DOHH2 (cell line): ENCODE measurements at regions not wholly inside any gene's neighbourhood (a gene's known extent, or its start where the extent isn't known, plus 50 kb on each side); places are given as distances from the start of the nearest gene placed in this dataset.
"Not testable (repeated sequence)": the region's sequence is repeated elsewhere in the genome, so short reads cannot be mapped to it uniquely, and the experiment has no call there.

Experiments used
- H3F3A ChIP-seq: fragments of 200-600 bp; sonication (generic), shearing (Covaris generic); 2 replicates; pipeline ENCODE4 v1.6.0; 2016; ENCODE audit warnings: antibody characterized with exemption, mild to moderate bottlenecking; ENCODE audit not compliant: control insufficient read depth, insufficient read depth
- H3K27ac ChIP-seq: fragments of 200-600 bp; sonication (generic); 2 replicates; pipeline ENCODE4 v1.5.1; 2014; ENCODE audit warnings: low read depth, mild to moderate bottlenecking, low read length, moderate library complexity
- H3K27me3 ChIP-seq: fragments of 200-600 bp; sonication (generic); 2 replicates; pipeline ENCODE4 v1.6.1; 2014; ENCODE audit warnings: mild to moderate bottlenecking, low read length, mixed read lengths; ENCODE audit not compliant: control insufficient read depth
- H3K36me3 ChIP-seq: fragments of 200-600 bp; sonication (generic); 2 replicates; pipeline ENCODE4 v1.6.1; 2014; ENCODE audit warnings: mild to moderate bottlenecking, low read length, moderate library complexity, mixed read lengths; ENCODE audit not compliant: control insufficient read depth
- H3K4me1 ChIP-seq: fragments of 200-600 bp; sonication (generic); 2 replicates; pipeline ENCODE4 v1.6.1; 2014; ENCODE audit warnings: mild to moderate bottlenecking, low read length, mixed read lengths; ENCODE audit not compliant: control insufficient read depth
- H3K4me2 ChIP-seq: fragments of 200-600 bp; sonication (generic); 2 replicates; pipeline ENCODE4 v1.6.0; 2014; ENCODE audit warnings: mild to moderate bottlenecking, low read length, moderate library complexity
- H3K4me3 ChIP-seq: fragments of 200-600 bp; sonication (generic); 2 replicates; pipeline ENCODE4 v1.5.1; 2014; ENCODE audit warnings: mild to moderate bottlenecking, low read length, mixed read lengths
- H3K79me2 ChIP-seq: fragments of 200-600 bp; sonication (generic); 2 replicates; pipeline ENCODE4 v1.6.1; 2014; ENCODE audit warnings: mild to moderate bottlenecking, low read length, mixed read lengths; ENCODE audit not compliant: control insufficient read depth
- H3K9me2 ChIP-seq: fragments of 200-600 bp; sonication (generic); replicated peaks from 2 replicates; pipeline ENCODE4 v1.6.1; 2014; ENCODE audit warnings: mild to moderate bottlenecking, low read length, mixed read lengths; ENCODE audit not compliant: control insufficient read depth
- H3K9me3 ChIP-seq: fragments of 200-600 bp; sonication (generic); 2 replicates; pipeline ENCODE4 v1.6.1; 2014; ENCODE audit warnings: antibody characterized with exemption, low read length, mixed read lengths; ENCODE audit not compliant: control insufficient read depth, insufficient read depth
- H4K20me1 ChIP-seq: fragments of 200-600 bp; sonication (generic); 2 replicates; pipeline ENCODE4 v1.6.0; 2014; ENCODE audit warnings: low read depth, mild to moderate bottlenecking, antibody characterized with exemption, low read length, moderate library complexity; ENCODE audit not compliant: control insufficient read depth, insufficient read depth
- EZH2phosphoT487 ChIP-seq: fragments of 200-600 bp; sonication (generic); IDR thresholded peaks from 2 replicates; pipeline ENCODE4 v1.6.1; 2017; ENCODE audit warnings: borderline replicate concordance, mild to moderate bottlenecking, antibody characterized with exemption, low read length, moderate library complexity, mixed read lengths
- TF ChIP-seq, protein P1 (sequence below): fragments of 200-600 bp; sonication (generic); IDR thresholded peaks from one replicate; pipeline ENCODE4 v1.5.1; 2014; ENCODE audit warnings: antibody characterized with exemption, mild to moderate bottlenecking, low read depth, low read length; ENCODE audit not compliant: poor library complexity, severe bottlenecking

DNA sequence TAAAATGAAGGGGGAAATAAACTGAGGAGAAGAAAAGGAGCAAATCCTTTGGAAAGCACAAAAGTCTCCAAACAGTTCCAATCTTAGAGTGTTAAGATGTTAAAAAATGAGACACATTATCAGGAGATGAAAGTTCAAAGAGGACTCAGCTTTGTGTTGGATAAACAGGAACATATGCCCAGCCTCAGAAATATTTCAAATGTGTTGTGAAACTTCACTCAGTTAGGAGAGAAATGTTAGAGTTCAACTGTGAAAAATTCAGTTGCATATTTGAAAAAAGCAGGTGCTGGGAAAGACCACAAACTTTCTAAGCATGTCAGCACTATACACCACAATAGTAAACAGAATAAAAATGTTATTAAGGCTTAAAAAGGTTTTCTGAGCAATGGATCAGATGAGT is 136.8 kb upstream of the PRKD1 start:
- Histone ChIP-seq H3K27ac (no peak overlapping the region), H3K4me2 (no peak overlapping the region), H3K9me3 (no peaks in the 10 kb centered on the region)

DNA sequence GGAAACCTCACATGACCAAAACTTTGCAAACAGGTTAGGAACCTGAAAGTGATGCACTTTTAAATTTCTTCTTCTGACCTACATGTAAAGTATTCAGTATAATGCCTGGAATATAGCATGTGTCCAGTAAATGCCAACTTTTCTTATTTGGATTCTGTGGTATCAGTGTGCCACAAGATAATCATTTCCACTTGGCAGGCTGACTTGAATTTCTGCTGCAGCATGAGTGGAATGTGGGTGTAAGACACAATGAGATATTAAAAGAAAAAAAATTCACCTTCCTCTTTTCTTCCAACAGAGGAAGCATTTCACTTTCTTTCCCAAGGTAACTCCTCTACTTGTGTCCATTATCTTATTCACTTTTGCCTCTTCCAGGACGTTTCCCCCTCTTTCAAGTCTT is 141.9 kb upstream of the PRKD1 start:
- no peak for TF ChIP-seq EZH2phosphoT487
- TF ChIP-seq, protein P1, sequence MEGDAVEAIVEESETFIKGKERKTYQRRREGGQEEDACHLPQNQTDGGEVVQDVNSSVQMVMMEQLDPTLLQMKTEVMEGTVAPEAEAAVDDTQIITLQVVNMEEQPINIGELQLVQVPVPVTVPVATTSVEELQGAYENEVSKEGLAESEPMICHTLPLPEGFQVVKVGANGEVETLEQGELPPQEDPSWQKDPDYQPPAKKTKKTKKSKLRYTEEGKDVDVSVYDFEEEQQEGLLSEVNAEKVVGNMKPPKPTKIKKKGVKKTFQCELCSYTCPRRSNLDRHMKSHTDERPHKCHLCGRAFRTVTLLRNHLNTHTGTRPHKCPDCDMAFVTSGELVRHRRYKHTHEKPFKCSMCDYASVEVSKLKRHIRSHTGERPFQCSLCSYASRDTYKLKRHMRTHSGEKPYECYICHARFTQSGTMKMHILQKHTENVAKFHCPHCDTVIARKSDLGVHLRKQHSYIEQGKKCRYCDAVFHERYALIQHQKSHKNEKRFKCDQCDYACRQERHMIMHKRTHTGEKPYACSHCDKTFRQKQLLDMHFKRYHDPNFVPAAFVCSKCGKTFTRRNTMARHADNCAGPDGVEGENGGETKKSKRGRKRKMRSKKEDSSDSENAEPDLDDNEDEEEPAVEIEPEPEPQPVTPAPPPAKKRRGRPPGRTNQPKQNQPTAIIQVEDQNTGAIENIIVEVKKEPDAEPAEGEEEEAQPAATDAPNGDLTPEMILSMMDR, result no peak
- no peak overlapping the region for H3K4me2 ChIP-seq
- no peaks in the 10 kb centered on the region for H3K79me2 ChIP-seq
- H3K4me1 ChIP-seq, result no peaks in the 10 kb centered on the region
- no peaks in the 10 kb centered on the region for H3K9me2 ChIP-seq
- no peaks in the 10 kb centered on the region for H4K20me1 ChIP-seq
- no peak overlapping the region for H3K27ac ChIP-seq
- H3K9me3 ChIP-seq, result peaks cover 5% of the 10 kb centered on the region; the same call in 1 of the 2 replicates
- H3K36me3 ChIP-seq, result no peaks in the 10 kb centered on the region
- H3K4me3 ChIP-seq, result no peak overlapping the region
- H3K27me3 ChIP-seq, result no peaks in the 10 kb centered on the region
- H3F3A ChIP-seq, result no peaks in the 10 kb centered on the region

More for the DNA sequence above, 136.8 kb upstream of the PRKD1 start:
- Histone ChIP-seq H3K4me1 (no peaks in the 10 kb centered on the region), H3F3A (no peaks in the 10 kb centered on the region), H3K79me2 (no peaks in the 10 kb centered on the region), H4K20me1 (no peaks in the 10 kb centered on the region), H3K27me3 (no peaks in the 10 kb centered on the region), H3K4me3 (no peak overlapping the region), H3K36me3 (no peaks in the 10 kb centered on the region), H3K9me2 (no peaks in the 10 kb centered on the region; the same call in 1 of the 2 replicates)
- no peak for TF ChIP-seq EZH2phosphoT487
- TF ChIP-seq, protein P1, result no peak

DNA sequence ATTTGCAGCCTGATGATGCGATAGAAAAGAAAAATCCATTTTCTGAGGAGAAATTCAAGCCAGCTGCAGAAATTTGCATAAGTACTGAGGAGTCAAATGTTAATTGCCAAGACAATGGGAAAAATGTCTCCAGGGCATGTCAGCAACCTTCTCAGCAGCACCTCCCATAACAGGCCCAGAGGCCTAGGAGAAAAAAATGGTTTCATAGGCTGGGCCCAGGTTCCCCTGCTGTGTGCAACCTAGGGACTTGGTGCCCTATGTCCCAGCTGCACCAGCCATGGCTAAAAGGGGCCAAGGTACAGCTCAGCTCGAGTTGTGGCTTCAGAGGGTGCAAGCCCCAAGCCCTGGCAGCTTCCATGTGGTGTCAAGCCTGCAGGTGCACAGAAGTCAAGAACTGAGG is 144.8 kb upstream of the PRKD1 start:
- not testable (repeated sequence) for H4K20me1 ChIP-seq, H3K9me3 ChIP-seq

DNA sequence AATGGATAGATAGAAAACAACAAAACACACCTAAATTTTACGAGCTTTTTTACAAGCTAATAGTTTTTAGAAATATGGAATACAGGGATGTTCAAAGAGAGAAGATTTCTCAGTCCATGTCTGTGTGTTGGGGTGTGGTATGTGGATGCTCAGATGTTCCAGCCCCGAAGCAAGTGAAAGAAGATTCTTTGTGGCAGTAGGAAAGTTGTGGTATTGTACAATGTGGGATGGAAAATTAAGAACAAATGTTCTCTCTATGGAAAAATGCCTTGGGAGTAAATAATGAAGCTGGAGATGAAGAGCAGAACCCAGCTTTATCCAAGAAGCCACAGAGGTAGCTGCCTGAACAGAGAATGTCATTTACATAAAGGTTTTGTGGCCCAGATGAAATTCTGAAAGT is 150.3 kb upstream of the PRKD1 start:
- Histone ChIP-seq H3K36me3 (no peaks in the 10 kb centered on the region), H3K27ac (no peak overlapping the region), H3K79me2 (no peaks in the 10 kb centered on the region), H3K4me2 (no peak overlapping the region), H4K20me1 (no peaks in the 10 kb centered on the region), H3K4me1 (no peaks in the 10 kb centered on the region), H3K27me3 (no peaks in the 10 kb centered on the region), H3F3A (no peaks in the 10 kb centered on the region), H3K9me2 (no peaks in the 10 kb centered on the region), H3K4me3 (no peak overlapping the region), H3K9me3 (no peaks in the 10 kb centered on the region)
- TF ChIP-seq EZH2phosphoT487, result no peak
- TF ChIP-seq, protein P1, result no peak

More for the DNA sequence above, 144.8 kb upstream of the PRKD1 start:
- not testable (repeated sequence) for H3K36me3 ChIP-seq, H3K4me2 ChIP-seq, H3K27ac ChIP-seq, H3K9me2 ChIP-seq, H3F3A ChIP-seq, H3K27me3 ChIP-seq, H3K4me3 ChIP-seq, H3K79me2 ChIP-seq, H3K4me1 ChIP-seq
